HepG2 (cell line): ENCODE measurements at regions not wholly inside any gene's neighbourhood (a gene's known extent, or its start where the extent isn't known, plus 50 kb on each side); places are given as distances from the start of the nearest gene placed in this dataset.

ENCODE experiments used
- ATF1 ChIP-seq: IDR thresholded peaks from 2 replicates; pipeline ENCODE4 v1.6.1; 2016; ENCODE audit warnings: mild to moderate bottlenecking, control low read depth
- ELF1 ChIP-seq: sonication (generic); formaldehyde crosslinking; IDR thresholded peaks from 2 replicates; pipeline ENCODE4 v1.4.0; 2020; ENCODE audit warnings: missing genetic modification reagents
- FIP1L1 ChIP-seq: fragments of 200-400 bp; formaldehyde crosslinking; IDR thresholded peaks from 2 replicates; pipeline ENCODE4 v1.6.1; 2018; ENCODE audit warnings: low read depth, mild to moderate bottlenecking, low read length, moderate library complexity, borderline replicate concordance; ENCODE audit not compliant: insufficient read depth
- FLYWCH1 ChIP-seq: sonication (generic); formaldehyde crosslinking; IDR thresholded peaks from 2 replicates; pipeline ENCODE4 v1.8.1; 2023; ENCODE audit warnings: mild to moderate bottlenecking, missing genetic modification reagents
- FOXP4 ChIP-seq: sonication (generic); formaldehyde crosslinking; IDR thresholded peaks from 2 replicates; pipeline ENCODE4 v1.4.0; 2020; ENCODE audit warnings: missing genetic modification reagents
- IRF1 ChIP-seq: sonication (generic); formaldehyde crosslinking; IDR thresholded peaks from 2 replicates; pipeline ENCODE4 v1.4.0; 2020; ENCODE audit warnings: low read depth, mild to moderate bottlenecking, missing genetic modification reagents
- LRRFIP1 ChIP-seq: sonication (generic); formaldehyde crosslinking; conservative IDR thresholded peaks from 2 replicates; pipeline ENCODE4 v1.4.0; 2020; ENCODE audit warnings: missing genetic modification reagents
- MAFG ChIP-seq: sonication (generic); formaldehyde crosslinking; IDR thresholded peaks from 2 replicates; pipeline ENCODE4 v1.5.1; 2020; ENCODE audit warnings: mild to moderate bottlenecking, missing genetic modification reagents
- NFKB2 ChIP-seq: sonication (generic); formaldehyde crosslinking; IDR thresholded peaks from 2 replicates; pipeline ENCODE4 v1.4.0; 2020; ENCODE audit warnings: missing genetic modification reagents, borderline replicate concordance
- PHB2 ChIP-seq: fragments of 450-650 bp; IDR thresholded peaks from 2 replicates; pipeline ENCODE4 v1.6.1; 2018; ENCODE audit not compliant: partially characterized antibody
- RAD21 ChIP-seq: fragments of 450-650 bp; formaldehyde crosslinking; IDR thresholded peaks from 2 replicates; pipeline ENCODE4 v1.5.0; 2020; ENCODE audit warnings: mild to moderate bottlenecking
- ZNF205 ChIP-seq: IDR thresholded peaks from 2 replicates; pipeline ENCODE4 v1.6.1; 2018; ENCODE audit warnings: missing biosample characterization, missing genetic modification reagents
- ZNF616 ChIP-seq: sonication (generic); formaldehyde crosslinking; IDR thresholded peaks from 2 replicates; pipeline ENCODE4 v1.5.0; 2020; ENCODE audit warnings: low read depth, mild to moderate bottlenecking, missing genetic modification reagents
- ZNF749 ChIP-seq: sonication (generic); formaldehyde crosslinking; IDR thresholded peaks from 2 replicates; pipeline ENCODE4 v1.8.0; 2022; ENCODE audit warnings: mild to moderate bottlenecking, missing genetic modification reagents, moderate library complexity, borderline replicate concordance

- peak; percentile 19 for TF ChIP-seq ZNF749 (CRISPR knock-in tag)
- peak; percentile 95 for TF ChIP-seq ZNF205
- no peak for TF ChIP-seq IRF1 (CRISPR knock-in tag)
- no peak for TF ChIP-seq MAFG (CRISPR knock-in tag)
- TF ChIP-seq FIP1L1, result no peak
- peak; percentile 81; the same call in 1 of the 2 replicates for TF ChIP-seq NFKB2 (CRISPR knock-in tag)
- peak; percentile 97 for TF ChIP-seq FOXP4 (CRISPR knock-in tag)
- no peak for TF ChIP-seq ZNF616
- TF ChIP-seq FLYWCH1, result 0 out of 2 replicates have a peak, but pooled peaks have one; percentile 47
- TF ChIP-seq LRRFIP1 (CRISPR knock-in tag), result no peak
- peak; percentile 25; the same call in 1 of the 2 replicates for TF ChIP-seq RAD21 (CRISPR knock-in tag)
- TF ChIP-seq ATF1 (CRISPR knock-in tag), result peak; percentile 76
- peak; percentile 68 for TF ChIP-seq ELF1
- TF ChIP-seq PHB2, result no peak
Observed at GRCh38 chr2:8125741-8126711, 555.8 kb upstream of the ID2 start (continued).
